Subcutaneous abdominal adipose tissue (tissue), 5 donors: ENCODE measurements at regions not wholly inside any gene's neighbourhood (a gene's known extent, or its start where the extent isn't known, plus 50 kb on each side); places are given as distances from the start of the nearest gene placed in this dataset.

Source experiments
- H3K27ac ChIP-seq: one replicate; pipeline ENCODE4 v1.7.0; 2013; ENCODE audit warnings: low read depth, mild to moderate bottlenecking, inconsistent platforms, low read length, moderate library complexity
- H3K27me3 ChIP-seq, 5 donors: one replicate each; pipeline ENCODE4 v1.7.0; 2013; ENCODE audit warnings: low read length in 5 of 5, inconsistent platforms in 1 of 5; ENCODE audit not compliant: control insufficient read depth in 5 of 5, insufficient read depth in 4 of 5
- H3K36me3 ChIP-seq, 5 donors: one replicate each; pipeline ENCODE4 v1.7.0; 2013; ENCODE audit warnings: low read length in 5 of 5; ENCODE audit not compliant: control insufficient read depth in 5 of 5, insufficient read depth in 5 of 5
- H3K4me1 ChIP-seq, 5 donors: one replicate each; pipeline ENCODE4 v1.7.0; 2013; ENCODE audit warnings: low read length in 5 of 5, mild to moderate bottlenecking in 3 of 5, moderate library complexity in 1 of 5; ENCODE audit not compliant: control insufficient read depth in 5 of 5, insufficient read depth in 5 of 5
- H3K4me3 ChIP-seq, 5 donors: one replicate each; pipeline ENCODE4 v1.7.0; 2013; ENCODE audit warnings: low read length in 5 of 5, low read depth in 1 of 5
- H3K9ac ChIP-seq, 5 donors: one replicate each; pipeline ENCODE4 v1.7.0; 2013; ENCODE audit warnings: low read length in 5 of 5, mild to moderate bottlenecking in 4 of 5, moderate library complexity in 3 of 5
- H3K9me3 ChIP-seq, 5 donors: one replicate each; pipeline ENCODE4 v1.7.0; 2013; ENCODE audit warnings: low read length in 5 of 5; ENCODE audit not compliant: control insufficient read depth in 5 of 5
- donor health status: healthy.
- donor health status: healthy.
- donor health status: healthy.
- donor health status: healthy.
- donor health status: healthy.

- H3K9ac ChIP-seq = no peak overlapping the region
- H3K4me3 ChIP-seq = no peak overlapping the region
- no peak overlapping the region for H3K27ac ChIP-seq
- no peaks in the 10 kb centered on the region for H3K36me3 ChIP-seq
- no peaks in the 10 kb centered on the region for H3K27me3 ChIP-seq
- H3K4me1 ChIP-seq = peaks cover 0 to 15% (median 7%) of the 10 kb centered on the region in 5 donors
- no peaks in the 10 kb centered on the region for H3K9me3 ChIP-seq
Observed at GRCh38 chr5:125056671-125057485, 310.4 kb upstream of the ZNF608 start.

GRCh38 chr5:125057912-125058826 lies 311.7 kb upstream of the ZNF608 start:
- Histone ChIP-seq H3K9ac (peak overlapping the region in 1 of 5 donors; percentile 38), H3K4me1 (peaks cover 0 to 15% (median 7%) of the 10 kb centered on the region in 5 donors), H3K27ac (no peak overlapping the region), H3K9me3 (no peaks in the 10 kb centered on the region), H3K36me3 (no peaks in the 10 kb centered on the region), H3K27me3 (no peaks in the 10 kb centered on the region), H3K4me3 (peak overlapping the region in 3 of 5 donors; percentile 1 to 22 (median 8))

DNA sequence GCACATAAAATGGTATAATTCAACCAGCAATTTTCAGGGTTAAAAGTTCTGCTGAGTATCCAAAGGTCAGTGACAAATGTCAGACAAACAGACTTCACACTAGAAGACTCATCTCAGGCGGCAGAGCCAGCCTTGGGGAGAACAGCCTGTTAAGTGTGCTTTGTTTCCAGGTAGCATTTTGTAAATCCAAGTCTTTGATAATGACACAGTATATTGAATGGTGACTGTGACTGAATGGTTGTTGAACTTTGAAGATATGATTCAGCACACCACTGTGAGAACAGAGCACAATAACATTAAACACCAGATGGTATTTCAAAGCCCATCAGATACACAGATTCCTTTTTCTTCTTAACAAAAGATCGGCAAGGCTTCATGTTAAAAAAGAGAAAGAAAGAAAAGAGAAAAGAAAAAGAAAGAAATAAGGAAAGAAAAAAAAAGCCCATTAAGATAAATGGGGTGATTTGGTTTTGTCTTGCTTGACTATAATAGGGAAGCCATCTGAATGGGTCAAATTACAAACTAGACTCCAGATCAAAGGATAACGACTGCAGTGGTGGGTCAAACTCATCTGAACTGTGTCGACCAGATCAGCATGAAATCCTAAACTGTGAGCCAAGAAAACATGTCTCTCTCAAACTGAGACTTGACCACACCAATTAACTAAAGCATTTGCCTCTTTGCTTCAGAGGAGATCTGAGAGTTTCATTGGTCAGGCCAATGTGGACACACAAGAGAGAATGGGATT lies 313.0 kb upstream of the ZNF608 start:
- no peak overlapping the region for H3K27ac ChIP-seq

DNA sequence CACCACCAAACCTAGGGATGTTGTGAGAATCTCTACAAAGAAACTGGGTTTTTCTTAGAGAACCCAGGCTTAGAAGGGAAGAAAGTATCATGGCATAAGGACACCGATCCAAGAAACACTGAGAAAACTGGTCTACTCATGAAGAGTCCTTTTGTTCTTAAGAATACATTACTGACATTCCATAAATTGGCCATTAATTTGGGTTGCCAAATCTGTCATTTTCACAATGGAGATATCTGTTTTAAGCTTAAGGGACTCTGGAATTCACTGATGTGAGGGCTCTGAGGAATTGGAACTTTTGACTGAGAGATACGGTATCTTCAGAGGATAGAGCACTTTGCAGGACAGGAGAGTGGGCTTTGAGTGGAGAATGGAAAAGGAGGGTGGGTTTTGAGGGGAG lies 315.3 kb upstream of the ZNF608 start:
- H3K4me1 ChIP-seq = peaks cover 0 to 13% (median 7%) of the 10 kb centered on the region in 5 donors
- no peak overlapping the region for H3K4me3 ChIP-seq
- H3K36me3 ChIP-seq = no peaks in the 10 kb centered on the region
- no peak overlapping the region for H3K27ac ChIP-seq
- no peaks in the 10 kb centered on the region for H3K9me3 ChIP-seq
- H3K9ac ChIP-seq = no peak overlapping the region
- no peaks in the 10 kb centered on the region for H3K27me3 ChIP-seq

More for the DNA sequence above, 313.0 kb upstream of the ZNF608 start:
- Histone ChIP-seq H3K4me1 (peaks cover 0 to 15% (median 7%) of the 10 kb centered on the region in 5 donors), H3K9ac (no peak overlapping the region), H3K27me3 (no peaks in the 10 kb centered on the region), H3K36me3 (no peaks in the 10 kb centered on the region), H3K9me3 (no peaks in the 10 kb centered on the region), H3K4me3 (no peak overlapping the region)

- Histone ChIP-seq H3K27ac (no peak overlapping the region), H3K9ac (no peak overlapping the region), H3K27me3 (no peaks in the 10 kb centered on the region), H3K4me3 (no peak overlapping the region), H3K4me1 (peaks cover 0 to 4% (median 0%) of the 10 kb centered on the region in 5 donors), H3K9me3 (no peaks in the 10 kb centered on the region), H3K36me3 (no peaks in the 10 kb centered on the region)
Observed at GRCh38 chr5:125064621-125065438, 318.4 kb upstream of the ZNF608 start.

GRCh38 chr5:125065741-125066140 lies 319.3 kb upstream of the ZNF608 start:
- Histone ChIP-seq H3K4me1 (peaks cover 0 to 4% (median 0%) of the 10 kb centered on the region in 5 donors), H3K27me3 (no peaks in the 10 kb centered on the region), H3K9ac (no peak overlapping the region), H3K36me3 (no peaks in the 10 kb centered on the region), H3K9me3 (no peaks in the 10 kb centered on the region), H3K4me3 (no peak overlapping the region), H3K27ac (no peak overlapping the region)

DNA sequence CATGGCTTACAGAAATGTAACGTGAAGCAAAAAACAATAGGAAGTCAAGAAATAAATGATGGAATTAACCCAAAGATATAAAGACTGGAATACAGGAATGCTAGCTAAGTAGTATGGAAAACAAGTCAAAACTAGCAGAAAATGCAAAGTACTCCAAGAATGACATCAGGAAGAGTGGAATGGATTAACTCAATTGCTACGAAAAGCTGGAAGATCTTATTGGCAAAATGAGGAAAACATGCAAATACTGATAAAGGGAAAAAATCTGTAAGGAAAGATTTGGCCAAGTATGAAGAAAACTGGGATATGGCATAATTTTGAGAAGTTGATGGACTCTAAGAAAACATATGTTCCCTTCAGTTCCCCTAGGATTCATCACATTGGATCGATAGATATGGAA lies 324.5 kb upstream of the ZNF608 start:
- Histone ChIP-seq H3K4me1 (peaks cover 0 to 1% (median 0%) of the 10 kb centered on the region in 5 donors), H3K27ac (no peak overlapping the region), H3K9ac (no peak overlapping the region), H3K9me3 (peaks cover 0 to 10% (median 9%) of the 10 kb centered on the region in 5 donors), H3K4me3 (no peak overlapping the region), H3K27me3 (no peaks in the 10 kb centered on the region), H3K36me3 (no peaks in the 10 kb centered on the region)

DNA sequence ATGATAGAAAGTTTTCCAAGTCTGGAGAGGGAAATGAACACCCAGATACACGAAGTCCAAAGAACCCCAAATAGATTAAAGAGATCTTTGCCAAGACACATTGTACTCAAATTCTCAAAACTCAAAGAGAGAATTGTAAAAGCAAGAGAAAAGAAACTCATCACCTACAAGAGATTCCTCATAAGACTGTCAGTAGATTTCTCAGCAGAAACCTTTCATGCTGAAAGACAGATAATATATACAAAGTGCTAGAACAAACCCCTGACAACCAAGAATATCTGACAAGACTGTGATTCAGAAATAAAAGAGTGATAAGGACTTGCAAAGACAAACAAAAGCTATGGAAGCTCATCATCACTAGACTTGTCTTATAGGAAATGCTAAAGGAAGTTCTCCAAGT lies 326.7 kb upstream of the ZNF608 start:
- H3K36me3 ChIP-seq = no peaks in the 10 kb centered on the region
- H3K9me3 ChIP-seq = peaks cover 0 to 13% (median 9%) of the 10 kb centered on the region in 5 donors
- H3K27me3 ChIP-seq = no peaks in the 10 kb centered on the region
- no peak overlapping the region for H3K9ac ChIP-seq
- no peak overlapping the region for H3K4me3 ChIP-seq
- no peak overlapping the region for H3K27ac ChIP-seq
- H3K4me1 ChIP-seq = no peaks in the 10 kb centered on the region

- Histone ChIP-seq H3K27me3 (no peaks in the 10 kb centered on the region), H3K4me3 (no peak overlapping the region), H3K9ac (no peak overlapping the region), H3K27ac (no peak overlapping the region), H3K36me3 (no peaks in the 10 kb centered on the region), H3K4me1 (no peaks in the 10 kb centered on the region), H3K9me3 (peaks cover 0 to 13% (median 9%) of the 10 kb centered on the region in 5 donors)
Observed at GRCh38 chr5:125075567-125075966, 329.1 kb upstream of the ZNF608 start.
